ENCODE measurements at regions not wholly inside any gene's neighbourhood (a gene's known extent, or its start where the extent isn't known, plus 50 kb on each side); places are given as distances from the start of the nearest gene placed in this dataset.

- DNase-seq (ENCODE audit: low read depth) = no peak
- TF ChIP-seq, protein P1, sequence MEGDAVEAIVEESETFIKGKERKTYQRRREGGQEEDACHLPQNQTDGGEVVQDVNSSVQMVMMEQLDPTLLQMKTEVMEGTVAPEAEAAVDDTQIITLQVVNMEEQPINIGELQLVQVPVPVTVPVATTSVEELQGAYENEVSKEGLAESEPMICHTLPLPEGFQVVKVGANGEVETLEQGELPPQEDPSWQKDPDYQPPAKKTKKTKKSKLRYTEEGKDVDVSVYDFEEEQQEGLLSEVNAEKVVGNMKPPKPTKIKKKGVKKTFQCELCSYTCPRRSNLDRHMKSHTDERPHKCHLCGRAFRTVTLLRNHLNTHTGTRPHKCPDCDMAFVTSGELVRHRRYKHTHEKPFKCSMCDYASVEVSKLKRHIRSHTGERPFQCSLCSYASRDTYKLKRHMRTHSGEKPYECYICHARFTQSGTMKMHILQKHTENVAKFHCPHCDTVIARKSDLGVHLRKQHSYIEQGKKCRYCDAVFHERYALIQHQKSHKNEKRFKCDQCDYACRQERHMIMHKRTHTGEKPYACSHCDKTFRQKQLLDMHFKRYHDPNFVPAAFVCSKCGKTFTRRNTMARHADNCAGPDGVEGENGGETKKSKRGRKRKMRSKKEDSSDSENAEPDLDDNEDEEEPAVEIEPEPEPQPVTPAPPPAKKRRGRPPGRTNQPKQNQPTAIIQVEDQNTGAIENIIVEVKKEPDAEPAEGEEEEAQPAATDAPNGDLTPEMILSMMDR (IDR thresholded peaks at IDR 0.05; ENCODE audit: low read depth, low read length, missing control alignments) = no peak
- in situ Hi-C loops (cut with HindIII; ENCODE audit: low sequenced_read_pairs) = no loop called here
- no peak overlapping the region for H3K4me3 ChIP-seq (ENCODE audit: low read depth, low read length)
Measured at GRCh38 chr4:8683462-8683861, 90.9 kb downstream of the CPZ start.

DNA sequence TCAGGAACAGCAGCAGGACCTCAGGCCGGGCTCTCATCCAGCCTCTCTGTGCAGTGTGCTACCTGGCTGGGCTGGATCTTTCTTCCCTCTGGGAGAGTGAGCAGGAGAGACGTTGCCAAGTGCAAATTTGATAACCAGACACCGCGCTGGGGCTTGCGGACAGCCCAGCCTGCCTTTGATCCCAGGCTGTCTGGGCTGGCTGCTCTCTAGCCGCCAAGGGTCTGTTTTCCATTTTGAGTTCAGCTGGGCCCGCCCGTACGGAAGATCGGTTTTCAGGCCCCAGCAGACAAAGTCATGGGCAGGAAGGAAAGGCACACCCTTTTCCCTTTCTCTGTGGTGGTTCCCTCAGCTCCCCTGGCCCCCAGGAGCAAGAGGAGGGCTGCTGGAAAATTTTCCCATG, 90.2 kb downstream of the CPZ start:
- no peak for DNase-seq (ENCODE audit: low read depth)

DNA sequence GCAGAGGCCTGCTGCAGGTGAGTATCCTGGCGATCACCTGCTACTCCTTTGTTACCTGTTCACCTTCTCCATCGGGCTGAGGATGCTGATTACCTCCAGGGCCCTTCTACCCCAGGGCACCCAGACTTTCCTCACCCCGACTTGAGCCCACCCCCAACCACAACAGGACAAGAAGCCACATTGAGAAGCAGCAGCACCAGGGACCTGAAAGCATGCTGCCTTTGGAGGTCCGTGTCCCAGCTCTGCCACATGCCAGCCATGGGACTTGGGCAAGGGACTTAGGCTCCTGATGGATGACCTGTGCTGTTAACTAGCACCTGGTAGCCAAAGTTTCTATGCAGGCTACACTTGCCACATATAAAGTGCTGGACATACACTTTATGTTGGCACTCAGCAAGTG, 89.7 kb downstream of the CPZ start:
- TF ChIP-seq, protein P1 (IDR thresholded peaks at IDR 0.05; ENCODE audit: low read depth, low read length, missing control alignments) = no peak
- DNase-seq (ENCODE audit: low read depth) = no peak
- no peak overlapping the region for H3K4me3 ChIP-seq (ENCODE audit: low read depth, low read length)
- in situ Hi-C loops (cut with HindIII; ENCODE audit: low sequenced_read_pairs) = no loop called here

More for the DNA sequence above, 90.2 kb downstream of the CPZ start:
- in situ Hi-C loops (cut with HindIII; ENCODE audit: low sequenced_read_pairs) = no loop called here
- TF ChIP-seq, protein P1 (IDR thresholded peaks at IDR 0.05; ENCODE audit: low read depth, low read length, missing control alignments) = no peak
- no peak overlapping the region for H3K4me3 ChIP-seq (ENCODE audit: low read depth, low read length)

GRCh38 chr4:8681391-8681790, 88.8 kb downstream of the CPZ start:
- in situ Hi-C loops (cut with HindIII; ENCODE audit: low sequenced_read_pairs) = no loop called here
- TF ChIP-seq, protein P1 (IDR thresholded peaks at IDR 0.05; ENCODE audit: low read depth, low read length, missing control alignments) = no peak

GRCh38 chr4:8679032-8679431, 86.5 kb downstream of the CPZ start:
- DNase-seq (ENCODE audit: low read depth) = no peak
- no peak overlapping the region for H3K4me3 ChIP-seq (ENCODE audit: low read depth, low read length)
- in situ Hi-C loops (cut with HindIII; ENCODE audit: low sequenced_read_pairs) = no loop called here
- TF ChIP-seq, protein P1 (IDR thresholded peaks at IDR 0.05; ENCODE audit: low read depth, low read length, missing control alignments) = no peak

More at GRCh38 chr4:8681391-8681790, 88.8 kb downstream of the CPZ start:
- no peak for DNase-seq (ENCODE audit: low read depth)
- no peak overlapping the region for H3K4me3 ChIP-seq (ENCODE audit: low read depth, low read length)

DNA sequence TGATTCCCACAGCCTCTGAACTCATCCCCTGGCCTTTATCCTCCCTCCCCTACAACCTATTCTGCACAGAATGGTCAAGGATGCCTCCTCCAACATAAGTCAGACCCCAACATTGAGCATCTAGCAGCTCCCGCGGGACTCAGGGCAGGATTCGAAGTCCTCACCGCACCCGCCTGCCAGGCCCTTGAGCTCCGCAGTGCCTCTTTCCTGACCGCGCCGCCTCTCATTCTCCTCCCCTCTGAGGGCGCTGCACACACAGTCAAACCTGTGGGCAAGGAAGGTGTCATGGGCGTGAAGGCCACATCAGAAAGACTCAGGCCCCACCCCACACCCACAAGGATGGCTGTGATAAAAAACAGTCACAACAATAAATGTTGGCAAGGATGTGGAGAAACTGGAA, 84.1 kb downstream of the CPZ start:
- in situ Hi-C loops (cut with HindIII; ENCODE audit: low sequenced_read_pairs) = no loop called here
- no peak for DNase-seq (ENCODE audit: low read depth)
- TF ChIP-seq, protein P1 (IDR thresholded peaks at IDR 0.05; ENCODE audit: low read depth, low read length, missing control alignments) = no peak
- H3K4me3 ChIP-seq (ENCODE audit: low read depth, low read length) = no peak overlapping the region

DNA sequence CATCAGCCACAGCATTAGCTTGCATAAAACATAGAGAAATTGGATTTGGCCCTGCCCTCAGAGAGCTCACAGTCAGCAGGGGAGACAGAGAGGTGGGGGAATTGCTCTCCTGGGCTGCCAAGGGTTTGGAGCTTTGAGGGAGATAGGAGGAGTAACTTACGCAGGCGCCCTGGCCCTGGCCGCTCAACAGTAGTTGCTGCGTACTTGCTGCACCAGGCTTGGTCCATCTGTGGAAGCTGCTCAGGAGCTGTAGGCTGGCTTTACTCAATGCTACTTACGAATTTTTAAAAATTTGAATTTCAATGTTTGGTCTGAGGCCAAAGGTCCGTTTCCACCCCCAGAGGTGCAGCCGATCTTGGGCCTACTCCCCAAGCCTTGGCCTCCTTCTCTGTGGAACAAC, 83.3 kb downstream of the CPZ start:
- in situ Hi-C loops (cut with HindIII; ENCODE audit: low sequenced_read_pairs) = no loop called here
- no peak overlapping the region for H3K4me3 ChIP-seq (ENCODE audit: low read depth, low read length)
- DNase-seq (ENCODE audit: low read depth) = no peak
- TF ChIP-seq, protein P1 (IDR thresholded peaks at IDR 0.05; ENCODE audit: low read depth, low read length, missing control alignments) = no peak
